ENCODE measurements at regions not wholly inside any gene's neighbourhood (a gene's known extent, or its start where the extent isn't known, plus 50 kb on each side); places are given as distances from the start of the nearest gene placed in this dataset.

- no peak overlapping the region for H3K27ac ChIP-seq (ENCODE audit: low read depth, low read length)
- intact Hi-C loops (cut with micrococcal nuclease): no loop called here
- no peaks in the 10 kb centered on the region for H3K36me3 ChIP-seq (ENCODE audit: control insufficient read depth in 1 of 2, insufficient read depth in 2 of 2, low read length in 2 of 2)
- peaks cover 24 to 40% of the 10 kb centered on the region in 2 experiments; a peak in 3 of 4 replicates for H3K9me3 ChIP-seq (ENCODE audit: control insufficient read depth in 1 of 2, insufficient read depth in 1 of 2, low read depth in 1 of 2, low read length in 2 of 2)
- ATAC-seq (no peak), DNase-seq (ENCODE audit: low read depth, low spot score) (no peak)
- H4K20me1 ChIP-seq (ENCODE audit: insufficient read depth): no peaks in the 10 kb centered on the region
- no peak overlapping the region for H3K4me2 ChIP-seq (ENCODE audit: low read length)
- RAD21 ChIA-PET (ENCODE audit: low non-redundant PET in 1 of 2, low total read pairs in 2 of 2, uncharacterized antibody in 2 of 2, unreplicated experiment in 2 of 2): no interaction called here
- H3K4me1 ChIP-seq (ENCODE audit: control insufficient read depth in 1 of 2, insufficient read depth in 2 of 2, low read length in 2 of 2): no peaks in the 10 kb centered on the region
- TF ChIP-seq CBX3 (IDR thresholded peaks at IDR 0.05; ENCODE audit: low read depth) (no peak), JUND (IDR thresholded peaks at IDR 0.05) (no peak), ELF1 (IDR thresholded peaks at IDR 0.05; ENCODE audit: borderline replicate concordance, low read depth) (no peak), YY1 (IDR thresholded peaks at IDR 0.05; ENCODE audit: extremely low read depth, insufficient replicate concordance, low read depth, low read length) (no peak), CEBPB (IDR thresholded peaks at IDR 0.05; ENCODE audit: low read depth) (no peak), SIN3A (IDR thresholded peaks at IDR 0.05; ENCODE audit: low read depth) (no peak), EZH2 (IDR thresholded peaks at IDR 0.05) (no peak), FOSL1 (IDR thresholded peaks at IDR 0.05; ENCODE audit: low read depth) (no peak), RAD21 (IDR thresholded peaks at IDR 0.05; ENCODE audit: low read depth) (no peak), CTCF (IDR thresholded peaks at IDR 0.05 in 2 of 3, conservative IDR thresholded peaks at IDR 0.05 in 1 of 3; ENCODE audit: borderline replicate concordance in 1 of 3, insufficient read depth in 1 of 3, low read depth in 2 of 3, low read length in 2 of 3) (no peak), ATF3 (IDR thresholded peaks at IDR 0.05) (no peak), ZNF274 (IDR thresholded peaks at IDR 0.05; ENCODE audit: low read depth, low read length) (no peak), SRF (IDR thresholded peaks at IDR 0.05; ENCODE audit: low read depth) (no peak), POLR2AphosphoS5 (IDR thresholded peaks at IDR 0.05; ENCODE audit: low read depth, low read length) (no peak), MAX (IDR thresholded peaks at IDR 0.05) (no peak), ZBTB33 (IDR thresholded peaks at IDR 0.05; ENCODE audit: extremely low read depth, insufficient replicate concordance, low read length) (no peak), REST (IDR thresholded peaks at IDR 0.05; ENCODE audit: low read depth) (no peak), EZH2phosphoT487 (IDR thresholded peaks at IDR 0.05; ENCODE audit: borderline replicate concordance) (no peak), EGR1 (IDR thresholded peaks at IDR 0.05; ENCODE audit: low read depth) (no peak)
- H3K79me2 ChIP-seq (ENCODE audit: insufficient read depth, low read length): no peaks in the 10 kb centered on the region
- CTCF ChIA-PET: no interaction called here
- no peak overlapping the region for H3K4me3 ChIP-seq (replicated peaks in 1 of 2; ENCODE audit: low read depth in 1 of 2, low read length in 2 of 2)
- BruUV-seq (replicated peaks): no TSS peak
- H2AFZ ChIP-seq (ENCODE audit: low read depth, low read length, poor library complexity, severe bottlenecking): no peak overlapping the region
- no peak overlapping the region for H3K9ac ChIP-seq (ENCODE audit: low read length)
- H3K27me3 ChIP-seq (ENCODE audit: insufficient read depth, low read length): no peaks in the 10 kb centered on the region
- POLR2A ChIA-PET: no interaction called here
- H3K9me2 ChIP-seq (ENCODE audit: insufficient read depth): no peaks in the 10 kb centered on the region
These were observed 1199.1 kb upstream of the SORCS1 start for GRCh38 chr10:108363576-108363975.

Measured in HCT116 (cell line).